GM19025 (cell line): ENCODE measurements at regions not wholly inside any gene's neighbourhood (a gene's known extent, or its start where the extent isn't known, plus 50 kb on each side); places are given as distances from the start of the nearest gene placed in this dataset.
"Not testable (repeated sequence)": the region's sequence is repeated elsewhere in the genome, so short reads cannot be mapped to it uniquely, and the experiment has no call there.

Source experiments
- ATAC-seq: cut with Tn5 transposase; IDR thresholded peaks from one replicate; pipeline ENCODE4 v1.9.1; 2021; ENCODE audit warnings: mild to moderate bottlenecking, low read depth, moderate library complexity; ENCODE audit not compliant: unreplicated experiment

DNA sequence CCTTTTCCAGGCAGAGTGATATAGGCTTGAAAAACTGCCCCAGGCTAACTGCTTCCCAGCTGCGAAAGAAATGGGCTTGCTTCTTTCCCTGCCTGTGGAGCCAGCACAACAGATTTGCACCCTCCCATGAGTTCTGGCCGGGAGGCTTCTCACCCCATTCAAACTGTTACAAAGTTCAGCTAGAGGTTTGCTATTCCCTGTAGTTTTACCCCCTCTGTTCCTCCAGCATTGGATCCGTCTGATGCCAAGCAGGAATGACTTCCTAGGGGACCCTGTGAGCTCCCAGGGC, 87.6 kb upstream of the NDST4 start:
- no peak for ATAC-seq

DNA sequence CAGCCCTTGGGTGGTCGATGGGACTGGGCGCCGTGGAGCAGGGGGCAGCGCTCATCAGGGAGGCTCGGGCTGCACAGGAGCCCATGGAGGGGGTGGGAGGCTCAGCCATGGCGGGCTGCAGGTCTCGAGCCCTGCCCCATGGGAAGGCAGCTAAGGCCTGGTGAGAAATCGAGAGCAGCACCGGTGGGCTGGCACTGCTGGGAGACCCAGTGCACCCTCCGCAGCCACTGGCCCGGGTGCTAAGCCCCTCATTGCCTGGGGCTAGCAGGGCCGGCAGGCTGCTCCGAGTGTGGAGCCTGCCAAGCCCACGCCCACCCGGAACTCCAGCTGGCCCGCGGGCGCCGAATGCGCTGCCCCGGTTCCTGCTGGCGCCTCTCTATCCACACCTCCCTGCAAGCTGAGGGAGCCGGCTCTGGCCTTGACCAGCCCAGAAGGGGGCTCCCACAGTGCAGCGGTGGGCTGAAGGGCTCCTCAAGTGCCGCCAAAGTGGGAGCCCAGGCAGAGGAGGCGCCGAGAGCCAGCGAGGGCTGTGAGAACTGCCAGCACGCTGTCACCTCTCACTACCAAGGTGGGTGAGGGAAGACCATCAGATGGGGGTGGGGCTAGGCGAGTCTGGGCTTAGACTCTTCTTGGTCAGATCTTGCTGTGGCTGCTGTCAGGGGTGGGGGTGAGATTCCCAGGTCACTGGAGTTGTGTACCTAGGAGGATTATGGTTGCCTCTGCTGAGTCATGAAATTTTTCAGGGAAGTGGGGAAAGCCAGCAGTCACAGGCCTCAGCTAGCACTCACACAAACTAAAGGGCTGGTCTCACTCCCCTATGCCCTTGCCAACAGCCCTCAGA, 87.0 kb upstream of the NDST4 start:
- ATAC-seq: not testable (repeated sequence)

- not testable (repeated sequence) for ATAC-seq
Observed at GRCh38 chr4:115194612-115195011, 81.2 kb upstream of the NDST4 start.

DNA sequence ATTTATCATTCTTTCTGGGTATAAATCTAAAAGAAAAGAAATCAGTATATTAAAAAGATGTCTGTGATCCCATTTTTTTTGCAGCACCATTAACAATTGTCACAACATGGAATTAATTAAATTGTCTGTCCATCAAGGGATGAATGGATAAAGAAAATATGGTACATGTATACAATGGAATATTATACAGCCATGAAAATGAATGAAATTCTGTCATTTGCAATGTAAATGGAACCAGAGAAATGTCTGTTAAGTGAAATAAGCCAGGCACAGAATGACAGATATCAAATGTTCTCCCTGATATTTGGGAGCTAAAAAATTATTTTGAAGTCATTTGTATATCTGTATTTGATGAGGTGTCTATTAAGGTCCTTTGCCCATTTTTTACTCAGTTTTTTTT, 77.1 kb upstream of the NDST4 start:
- ATAC-seq: no peak

DNA sequence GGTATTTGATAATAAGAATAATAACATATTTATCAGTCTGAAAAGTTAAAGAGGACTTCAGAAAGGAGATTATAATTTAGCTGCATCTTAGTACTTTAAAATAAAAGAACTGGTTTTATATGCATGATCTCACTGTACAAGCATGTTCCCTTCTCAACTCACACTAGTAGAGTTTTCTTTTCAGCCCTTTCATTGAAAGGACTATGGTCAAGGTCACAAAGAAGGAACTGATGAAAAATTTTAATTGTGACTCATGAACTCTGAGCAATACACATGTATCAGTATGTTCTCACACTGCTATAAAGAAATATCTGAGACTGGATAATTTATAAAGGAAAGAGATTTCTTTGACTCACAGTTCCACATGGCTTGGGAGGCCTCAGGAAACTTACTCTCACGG, 73.7 kb upstream of the NDST4 start:
- ATAC-seq: no peak

GRCh38 chr4:115179438-115180062, 66.1 kb upstream of the NDST4 start:
- ATAC-seq: not testable (repeated sequence)

DNA sequence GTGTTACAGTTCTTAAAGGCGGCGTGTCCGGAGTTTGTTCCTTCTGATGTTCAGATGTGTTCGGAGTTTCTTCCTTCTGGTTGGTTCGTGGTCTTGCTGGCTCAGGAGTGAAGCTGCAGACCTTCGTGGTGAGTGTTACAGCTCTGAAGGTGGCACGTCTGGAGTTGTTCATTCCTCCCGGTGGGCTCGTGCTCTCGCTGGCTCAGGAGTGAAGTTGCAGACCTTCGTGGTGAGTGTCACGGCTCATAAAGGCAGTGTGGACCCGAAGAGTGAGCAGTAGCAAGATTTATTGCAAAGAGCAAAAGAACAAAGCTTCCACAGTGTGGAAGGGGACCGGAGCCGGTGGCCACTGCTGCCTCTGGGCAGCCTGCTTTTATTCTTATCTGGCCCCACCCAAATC, 65.3 kb upstream of the NDST4 start:
- not testable (repeated sequence) for ATAC-seq

GRCh38 chr4:115171220-115171619, 57.8 kb upstream of the NDST4 start:
- ATAC-seq: no peak

DNA sequence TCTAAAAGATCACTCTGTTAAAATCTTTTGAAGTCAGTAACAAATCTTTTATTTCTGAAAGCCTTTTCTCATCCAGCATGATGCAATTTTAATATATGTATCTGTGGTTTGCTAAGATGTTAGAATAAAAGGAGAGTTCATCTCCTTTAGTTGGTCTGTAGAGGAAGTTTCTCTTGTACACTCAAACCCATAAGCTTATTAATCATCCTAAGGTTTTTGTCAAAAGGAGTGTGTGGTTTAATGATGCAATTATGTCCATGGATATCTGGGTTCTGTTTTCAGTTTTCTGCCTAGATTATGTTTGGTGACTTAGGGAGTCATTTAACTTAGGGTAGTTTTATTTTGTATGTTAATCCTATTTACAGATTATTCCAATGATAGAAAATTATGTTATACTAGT, 52.1 kb upstream of the NDST4 start:
- ATAC-seq: no peak
